HL-60 (cell line): ENCODE measurements at regions not wholly inside any gene's neighbourhood (a gene's known extent, or its start where the extent isn't known, plus 50 kb on each side); places are given as distances from the start of the nearest gene placed in this dataset.
"Not testable (repeated sequence)": the region's sequence is repeated elsewhere in the genome, so short reads cannot be mapped to it uniquely, and the experiment has no call there.

ENCODE experiments used
- CTCF ChIP-seq: IDR thresholded peaks from one replicate; pipeline ENCODE4 v1.5.1; 2011; ENCODE audit warnings: low read length, control low read depth, inconsistent platforms; ENCODE audit not compliant: insufficient read depth
- GABPA ChIP-seq: IDR thresholded peaks from 2 replicates; pipeline ENCODE4 v1.6.1; 2012; ENCODE audit warnings: low read depth
- POLR2AphosphoS5 ChIP-seq: IDR thresholded peaks from 2 replicates; pipeline ENCODE4 v1.6.1; 2012; ENCODE audit warnings: low read depth
- SPI1 ChIP-seq: IDR thresholded peaks from 2 replicates; pipeline ENCODE4 v1.6.1; 2012; ENCODE audit warnings: low read depth, mild to moderate bottlenecking, borderline replicate concordance
- TF ChIP-seq, protein P1 (sequence below): IDR thresholded peaks from 2 replicates; pipeline ENCODE4 v1.6.1; 2012; ENCODE audit warnings: low read depth; ENCODE audit not compliant: insufficient replicate concordance

GRCh38 chr4:15337168-15337657 is 90.6 kb upstream of the C1QTNF7 start:
- TF ChIP-seq CTCF, POLR2AphosphoS5, SPI1, GABPA: not testable (repeated sequence)
- TF ChIP-seq, protein P1, sequence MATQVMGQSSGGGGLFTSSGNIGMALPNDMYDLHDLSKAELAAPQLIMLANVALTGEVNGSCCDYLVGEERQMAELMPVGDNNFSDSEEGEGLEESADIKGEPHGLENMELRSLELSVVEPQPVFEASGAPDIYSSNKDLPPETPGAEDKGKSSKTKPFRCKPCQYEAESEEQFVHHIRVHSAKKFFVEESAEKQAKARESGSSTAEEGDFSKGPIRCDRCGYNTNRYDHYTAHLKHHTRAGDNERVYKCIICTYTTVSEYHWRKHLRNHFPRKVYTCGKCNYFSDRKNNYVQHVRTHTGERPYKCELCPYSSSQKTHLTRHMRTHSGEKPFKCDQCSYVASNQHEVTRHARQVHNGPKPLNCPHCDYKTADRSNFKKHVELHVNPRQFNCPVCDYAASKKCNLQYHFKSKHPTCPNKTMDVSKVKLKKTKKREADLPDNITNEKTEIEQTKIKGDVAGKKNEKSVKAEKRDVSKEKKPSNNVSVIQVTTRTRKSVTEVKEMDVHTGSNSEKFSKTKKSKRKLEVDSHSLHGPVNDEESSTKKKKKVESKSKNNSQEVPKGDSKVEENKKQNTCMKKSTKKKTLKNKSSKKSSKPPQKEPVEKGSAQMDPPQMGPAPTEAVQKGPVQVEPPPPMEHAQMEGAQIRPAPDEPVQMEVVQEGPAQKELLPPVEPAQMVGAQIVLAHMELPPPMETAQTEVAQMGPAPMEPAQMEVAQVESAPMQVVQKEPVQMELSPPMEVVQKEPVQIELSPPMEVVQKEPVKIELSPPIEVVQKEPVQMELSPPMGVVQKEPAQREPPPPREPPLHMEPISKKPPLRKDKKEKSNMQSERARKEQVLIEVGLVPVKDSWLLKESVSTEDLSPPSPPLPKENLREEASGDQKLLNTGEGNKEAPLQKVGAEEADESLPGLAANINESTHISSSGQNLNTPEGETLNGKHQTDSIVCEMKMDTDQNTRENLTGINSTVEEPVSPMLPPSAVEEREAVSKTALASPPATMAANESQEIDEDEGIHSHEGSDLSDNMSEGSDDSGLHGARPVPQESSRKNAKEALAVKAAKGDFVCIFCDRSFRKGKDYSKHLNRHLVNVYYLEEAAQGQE = not testable (repeated sequence)
